Testis (tissue), 2 donors: ENCODE measurements at regions not wholly inside any gene's neighbourhood (a gene's known extent, or its start where the extent isn't known, plus 50 kb on each side); places are given as distances from the start of the nearest gene placed in this dataset.

Experiments
- POLR2A ChIP-seq: fragments of 450-650 bp; IDR thresholded peaks from one replicate; pipeline ENCODE4 v1.6.1; 2017; ENCODE audit warnings: antibody characterized with exemption, mild to moderate bottlenecking, moderate library complexity
- TF ChIP-seq, protein P1 (sequence below), 3 experiments: fragments of 450-650 bp in 2 of 3; fragments of 200-600 bp in 1 of 3; sonication (generic) in 1 of 3; IDR thresholded peaks; one replicate each; pipeline ENCODE4 v1.5.1; 2016 to 2019; ENCODE audit warnings: antibody characterized with exemption in 3 of 3, mild to moderate bottlenecking in 2 of 3, moderate library complexity in 1 of 3

DNA sequence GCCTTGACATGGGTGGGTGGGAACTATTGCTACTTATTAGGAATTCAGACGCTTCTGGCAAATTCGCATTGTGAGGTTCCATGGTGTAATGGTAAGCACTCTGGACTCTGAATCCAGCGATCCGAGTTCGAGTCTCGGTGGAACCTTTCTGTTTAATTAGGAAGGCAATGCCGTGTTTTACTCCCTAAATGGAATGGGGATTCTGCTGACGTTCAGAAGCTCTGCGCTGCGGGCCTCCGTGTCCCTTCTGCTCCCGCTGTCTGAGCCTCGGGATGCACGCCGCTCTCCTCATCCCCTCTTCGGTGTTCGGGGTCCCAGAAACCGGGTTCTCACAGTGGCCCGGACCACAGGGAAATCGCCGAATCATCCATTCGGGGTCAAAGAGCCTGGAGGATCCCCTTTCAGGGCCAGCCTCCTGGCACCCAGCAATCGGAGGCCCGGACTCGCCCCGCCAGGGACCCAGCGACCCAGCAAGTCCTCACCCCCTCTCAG lies 280.3 kb downstream of the FAM72C start:
- no peak for TF ChIP-seq POLR2A
- TF ChIP-seq, protein P1, sequence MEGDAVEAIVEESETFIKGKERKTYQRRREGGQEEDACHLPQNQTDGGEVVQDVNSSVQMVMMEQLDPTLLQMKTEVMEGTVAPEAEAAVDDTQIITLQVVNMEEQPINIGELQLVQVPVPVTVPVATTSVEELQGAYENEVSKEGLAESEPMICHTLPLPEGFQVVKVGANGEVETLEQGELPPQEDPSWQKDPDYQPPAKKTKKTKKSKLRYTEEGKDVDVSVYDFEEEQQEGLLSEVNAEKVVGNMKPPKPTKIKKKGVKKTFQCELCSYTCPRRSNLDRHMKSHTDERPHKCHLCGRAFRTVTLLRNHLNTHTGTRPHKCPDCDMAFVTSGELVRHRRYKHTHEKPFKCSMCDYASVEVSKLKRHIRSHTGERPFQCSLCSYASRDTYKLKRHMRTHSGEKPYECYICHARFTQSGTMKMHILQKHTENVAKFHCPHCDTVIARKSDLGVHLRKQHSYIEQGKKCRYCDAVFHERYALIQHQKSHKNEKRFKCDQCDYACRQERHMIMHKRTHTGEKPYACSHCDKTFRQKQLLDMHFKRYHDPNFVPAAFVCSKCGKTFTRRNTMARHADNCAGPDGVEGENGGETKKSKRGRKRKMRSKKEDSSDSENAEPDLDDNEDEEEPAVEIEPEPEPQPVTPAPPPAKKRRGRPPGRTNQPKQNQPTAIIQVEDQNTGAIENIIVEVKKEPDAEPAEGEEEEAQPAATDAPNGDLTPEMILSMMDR (IDR thresholded peaks at IDR 0.05): no peak
